MCF 10A (cell line): ENCODE measurements at regions not wholly inside any gene's neighbourhood (a gene's known extent, or its start where the extent isn't known, plus 50 kb on each side); places are given as distances from the start of the nearest gene placed in this dataset.

ENCODE experiments used
- BruUV-seq: library from RNA; stranded (reverse); fragments of 400-500 nt; replicated peaks from 2 replicates; lab custom pipeline; 2021; lab: Mats Ljungman, UMichigan
- CTCF ChIA-PET: fragments of 300-600 bp; sonication (Branson Sonifier 250); formaldehyde crosslinking; extraction: SDS; loops from one replicate; lab custom pipeline; 2021; ENCODE audit warnings: antibody characterized with exemption, inconsistent platforms; lab: Yijun Ruan, JAX
- POLR2A ChIA-PET: fragments of 300-600, 350-650 bp; sonication (Branson Sonifier 250); formaldehyde crosslinking; extraction: SDS; loops from one replicate; lab custom pipeline; 2020; ENCODE audit warnings: antibody characterized with exemption, inconsistent platforms; lab: Yijun Ruan, JAX
- DNase-seq: peaks from one replicate; pipeline ENCODE4 v3.0.0-alpha.2; 2018; ENCODE audit not compliant: unreplicated experiment
- H3K27ac Mint-ChIP-seq: one replicate; pipeline ENCODE4 v1.8.0; 2022; ENCODE audit warnings: mild to moderate bottlenecking, low read depth, mixed read lengths; ENCODE audit not compliant: unreplicated experiment
- H3K27me3 Mint-ChIP-seq: one replicate; pipeline ENCODE4 v1.8.0; 2022; ENCODE audit warnings: mixed read lengths; ENCODE audit not compliant: insufficient read depth, unreplicated experiment
- H3K36me3 Mint-ChIP-seq: one replicate; pipeline ENCODE4 v1.8.0; 2022; ENCODE audit warnings: mild to moderate bottlenecking, moderate library complexity, mixed read lengths; ENCODE audit not compliant: insufficient read depth, unreplicated experiment
- H3K4me1 Mint-ChIP-seq: one replicate; pipeline ENCODE4 v1.8.0; 2022; ENCODE audit warnings: mixed read lengths; ENCODE audit not compliant: insufficient read depth, unreplicated experiment
- H3K4me3 Mint-ChIP-seq: one replicate; pipeline ENCODE4 v1.8.0; 2022; ENCODE audit warnings: mild to moderate bottlenecking, moderate library complexity, mixed read lengths; ENCODE audit not compliant: unreplicated experiment
- H3K9me3 Mint-ChIP-seq: one replicate; pipeline ENCODE4 v1.8.0; 2022; ENCODE audit warnings: mixed read lengths; ENCODE audit not compliant: unreplicated experiment
- intact Hi-C: fragments of 100-400 bp; cut with micrococcal nuclease; formaldehyde crosslinking; loops from 2 replicates; pipeline ENCODE4 v1.14.1; 2022
- TF ChIP-seq, protein P1 (sequence below): fragments of 200-600 bp; IDR thresholded peaks from one replicate; pipeline ENCODE4 v1.8.0; 2022; ENCODE audit warnings: antibody characterized with exemption, mild to moderate bottlenecking; ENCODE audit not compliant: unreplicated experiment

DNA sequence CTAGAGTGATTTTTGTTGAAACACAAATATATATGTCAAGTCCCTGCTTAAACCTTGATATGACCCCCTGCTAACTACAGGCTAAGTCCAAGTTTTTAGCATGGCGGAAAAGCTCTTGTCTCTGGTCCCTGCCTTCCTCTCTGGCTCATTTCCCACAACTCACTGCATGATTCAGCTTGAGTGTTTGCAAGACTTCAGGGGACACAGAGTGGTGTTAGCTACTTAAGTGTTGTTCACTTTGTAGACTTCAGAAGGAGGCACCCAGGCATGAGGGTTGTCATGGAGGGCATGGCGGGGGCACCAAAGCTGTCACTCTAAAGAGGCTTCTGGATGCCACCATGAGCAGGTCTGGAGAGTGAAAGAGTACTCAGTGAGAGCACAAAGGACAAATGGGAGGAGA, 362.4 kb upstream of the ACTBL2 start:
- POLR2A ChIA-PET = no interaction called here
- no peak overlapping the region for H3K27ac Mint-ChIP-seq

DNA sequence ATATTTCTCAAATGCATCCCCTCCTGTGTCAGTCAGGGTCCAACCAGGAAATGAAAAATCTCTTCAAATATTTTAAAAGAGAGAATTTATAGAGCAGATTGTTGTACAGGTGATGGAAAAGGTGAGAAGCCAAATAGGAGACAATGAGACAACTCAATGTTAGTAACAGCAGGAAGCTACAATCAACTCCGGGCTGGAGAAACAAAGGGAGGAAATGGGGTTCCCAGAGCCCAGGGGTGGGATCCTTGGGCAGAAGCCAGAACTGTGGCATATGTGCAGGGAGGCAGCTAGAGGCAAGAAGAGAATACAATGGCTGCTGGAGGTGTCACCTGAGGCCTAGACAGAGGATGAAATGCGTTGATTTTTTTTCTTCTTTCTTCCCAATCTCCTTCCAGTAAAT, 361.8 kb upstream of the ACTBL2 start:
- intact Hi-C loops = no loop called here
- no peaks in the 10 kb centered on the region for H3K27me3 Mint-ChIP-seq
- ChIA-PET CTCF (interaction anchor here (0.7 kb wide), 1 partner anchor 18 kb away, joined by 5 read pairs; no protein-coding TSS in a partner anchor), POLR2A (no interaction called here)
- peaks cover 9% of the 10 kb centered on the region for H3K9me3 Mint-ChIP-seq
- TF ChIP-seq, protein P1, sequence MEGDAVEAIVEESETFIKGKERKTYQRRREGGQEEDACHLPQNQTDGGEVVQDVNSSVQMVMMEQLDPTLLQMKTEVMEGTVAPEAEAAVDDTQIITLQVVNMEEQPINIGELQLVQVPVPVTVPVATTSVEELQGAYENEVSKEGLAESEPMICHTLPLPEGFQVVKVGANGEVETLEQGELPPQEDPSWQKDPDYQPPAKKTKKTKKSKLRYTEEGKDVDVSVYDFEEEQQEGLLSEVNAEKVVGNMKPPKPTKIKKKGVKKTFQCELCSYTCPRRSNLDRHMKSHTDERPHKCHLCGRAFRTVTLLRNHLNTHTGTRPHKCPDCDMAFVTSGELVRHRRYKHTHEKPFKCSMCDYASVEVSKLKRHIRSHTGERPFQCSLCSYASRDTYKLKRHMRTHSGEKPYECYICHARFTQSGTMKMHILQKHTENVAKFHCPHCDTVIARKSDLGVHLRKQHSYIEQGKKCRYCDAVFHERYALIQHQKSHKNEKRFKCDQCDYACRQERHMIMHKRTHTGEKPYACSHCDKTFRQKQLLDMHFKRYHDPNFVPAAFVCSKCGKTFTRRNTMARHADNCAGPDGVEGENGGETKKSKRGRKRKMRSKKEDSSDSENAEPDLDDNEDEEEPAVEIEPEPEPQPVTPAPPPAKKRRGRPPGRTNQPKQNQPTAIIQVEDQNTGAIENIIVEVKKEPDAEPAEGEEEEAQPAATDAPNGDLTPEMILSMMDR = no peak
- H3K27ac Mint-ChIP-seq = no peak overlapping the region
- H3K4me3 Mint-ChIP-seq = no peak overlapping the region
- H3K36me3 Mint-ChIP-seq = no peaks in the 10 kb centered on the region
- no TSS peak for BruUV-seq
- no peak for DNase-seq
- peaks cover 38% of the 10 kb centered on the region for H3K4me1 Mint-ChIP-seq

More for the DNA sequence above, 362.4 kb upstream of the ACTBL2 start:
- no TSS peak for BruUV-seq
- Mint-ChIP-seq H3K27me3 (no peaks in the 10 kb centered on the region), H3K4me1 (peaks cover 31% of the 10 kb centered on the region), H3K36me3 (no peaks in the 10 kb centered on the region), H3K4me3 (no peak overlapping the region), H3K9me3 (peaks cover 9% of the 10 kb centered on the region)
- DNase-seq = no peak
- TF ChIP-seq, protein P1 = no peak
- intact Hi-C loops = no loop called here
- CTCF ChIA-PET = interaction anchor here (0.9 kb wide), 1 partner anchor 195 kb away, joined by 4 read pairs; no protein-coding TSS in a partner anchor

DNA sequence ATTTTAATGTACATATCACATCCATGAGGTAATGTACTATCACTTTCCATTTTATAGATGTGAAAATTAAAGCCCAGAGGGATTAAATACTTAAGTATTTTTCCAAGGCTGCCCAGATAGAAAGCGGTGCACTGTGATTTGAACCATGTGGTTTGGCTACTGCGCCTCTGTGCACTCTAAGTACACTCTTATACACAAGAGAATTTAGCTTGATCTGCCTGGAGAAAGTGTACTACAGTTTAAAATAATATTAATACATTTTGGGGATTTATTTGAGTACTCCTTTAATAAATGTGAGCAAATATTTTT, 360.4 kb upstream of the ACTBL2 start:
- Mint-ChIP-seq H3K9me3 (peaks cover 9% of the 10 kb centered on the region), H3K27me3 (no peaks in the 10 kb centered on the region), H3K4me1 (peaks cover 50% of the 10 kb centered on the region), H3K4me3 (no peak overlapping the region), H3K36me3 (no peaks in the 10 kb centered on the region), H3K27ac (peak overlapping the region; percentile 47)
- TF ChIP-seq, protein P1 = no peak
- intact Hi-C loops = no loop called here
- no peak for DNase-seq
- ChIA-PET POLR2A (interaction anchor here (0.6 to 1.7 kb wide), 3 partner anchors 19 to 564 kb away, joined by 3 to 8 read pairs (median 3); no protein-coding TSS in a partner anchor), CTCF (interaction anchor here (1.2 kb wide), 1 partner anchor 21 kb away, joined by 3 read pairs; no protein-coding TSS in a partner anchor)
- no TSS peak for BruUV-seq

DNA sequence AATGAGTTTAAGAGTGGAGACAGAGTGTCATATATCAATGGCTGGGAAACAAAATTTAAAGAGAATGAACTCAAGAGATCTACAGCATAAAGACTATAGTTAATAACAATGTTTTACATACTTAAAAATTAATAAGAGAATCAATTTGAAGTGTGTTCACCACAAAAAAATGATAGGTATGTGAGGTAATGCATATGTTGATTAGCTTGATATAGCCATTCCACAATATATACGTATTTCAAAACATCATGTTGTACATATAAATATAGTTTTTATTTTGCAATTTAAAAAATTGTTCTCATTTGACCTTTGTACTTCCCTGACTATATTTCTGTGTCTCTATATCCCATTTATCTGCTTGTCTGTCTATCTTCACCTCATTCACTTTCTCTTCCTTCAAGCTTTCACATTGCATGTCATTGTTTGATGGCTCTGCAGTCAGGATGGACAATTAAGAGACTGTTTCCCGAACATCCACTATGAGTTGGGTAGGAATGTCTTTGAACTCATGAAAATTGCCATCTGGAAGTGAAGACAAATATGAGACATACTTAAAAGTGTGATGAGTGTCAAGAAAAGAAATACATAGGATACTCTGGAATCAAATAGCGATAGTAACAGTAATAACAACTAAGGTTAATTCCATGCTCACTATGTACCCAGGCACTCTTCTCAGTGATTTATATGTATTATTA, 359.9 kb upstream of the ACTBL2 start:
- Mint-ChIP-seq H3K36me3 (no peaks in the 10 kb centered on the region), H3K4me3 (peak overlapping the region; percentile 51), H3K4me1 (peaks cover 55% of the 10 kb centered on the region), H3K9me3 (peaks cover 9% of the 10 kb centered on the region), H3K27me3 (no peaks in the 10 kb centered on the region), H3K27ac (peak overlapping the region; percentile 47)
- BruUV-seq = no TSS peak
- ChIA-PET POLR2A (interaction anchor here (0.6 to 1.9 kb wide), 10 partner anchors 8 to 617 kb away, joined by 3 to 8 read pairs (median 4); partner anchors contain the start of gene PLK2), CTCF (interaction anchor here (0.5 to 1.3 kb wide), 4 partner anchors 14 to 192 kb away, joined by 3 to 6 read pairs (median 4); no protein-coding TSS in a partner anchor)
- TF ChIP-seq, protein P1 = no peak
- DNase-seq = no peak
- intact Hi-C loops = no loop called here
